GM12891 (cell line): ENCODE measurements at regions not wholly inside any gene's neighbourhood (a gene's known extent, or its start where the extent isn't known, plus 50 kb on each side); places are given as distances from the start of the nearest gene placed in this dataset.

Experiments
- POLR2A ChIP-seq: IDR thresholded peaks from 2 replicates; pipeline ENCODE4 v1.6.1; 2011; ENCODE audit warnings: low read depth, low read length, control low read depth
- POLR2AphosphoS5 ChIP-seq: IDR thresholded peaks from 2 replicates; pipeline ENCODE4 v1.6.1; 2011; ENCODE audit warnings: low read depth, low read length, control low read depth
- TAF1 ChIP-seq: IDR thresholded peaks from 2 replicates; pipeline ENCODE4 v1.6.1; 2011; ENCODE audit warnings: low read depth, low read length, control low read depth

GRCh38 chr6:115617031-115617430 lies 443.7 kb downstream of the FRK start:
- TF ChIP-seq POLR2A (no peak), POLR2AphosphoS5 (no peak), TAF1 (no peak)
